PFSK-1 (cell line): ENCODE measurements at regions not wholly inside any gene's neighbourhood (a gene's known extent, or its start where the extent isn't known, plus 50 kb on each side); places are given as distances from the start of the nearest gene placed in this dataset.

Experiments used
- SIN3A ChIP-seq: IDR thresholded peaks from 2 replicates; pipeline ENCODE4 v1.6.1; 2012; ENCODE audit warnings: mild to moderate bottlenecking, low read length, moderate library complexity, borderline replicate concordance; ENCODE audit not compliant: insufficient read depth
- TF ChIP-seq, protein P1 (sequence below), 2 experiments: IDR thresholded peaks; 2 replicates each; pipeline versions ENCODE4 v1.6.1 to v1.8.0; 2011 to 2012; ENCODE audit warnings: low read depth in 2 of 2, low read length in 2 of 2, control low read depth in 1 of 2, inconsistent platforms in 1 of 2, mild to moderate bottlenecking in 1 of 2, moderate library complexity in 1 of 2; ENCODE audit not compliant: insufficient read depth in 1 of 2

DNA sequence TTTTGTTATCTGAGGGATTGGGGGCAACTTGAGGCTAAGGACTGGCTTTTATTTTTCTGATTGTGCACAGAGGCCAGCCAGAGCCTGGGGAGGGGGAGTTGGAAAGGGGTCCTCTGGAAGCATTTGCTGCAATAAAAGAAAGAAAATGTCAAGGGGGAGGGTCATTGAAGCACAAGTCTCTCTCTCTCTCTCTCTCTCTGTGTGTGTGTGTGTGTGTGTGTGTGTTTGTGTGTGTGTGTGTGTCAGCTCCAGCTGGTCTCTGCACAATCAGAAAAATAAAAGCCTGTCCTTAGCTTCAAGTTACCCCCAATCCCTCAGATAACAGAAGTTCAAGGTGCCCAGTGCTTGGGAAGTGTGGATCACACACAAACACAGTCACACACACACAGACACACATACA, 52.1 kb upstream of the CCDC174 start:
- TF ChIP-seq SIN3A: no peak
- TF ChIP-seq, protein P1, sequence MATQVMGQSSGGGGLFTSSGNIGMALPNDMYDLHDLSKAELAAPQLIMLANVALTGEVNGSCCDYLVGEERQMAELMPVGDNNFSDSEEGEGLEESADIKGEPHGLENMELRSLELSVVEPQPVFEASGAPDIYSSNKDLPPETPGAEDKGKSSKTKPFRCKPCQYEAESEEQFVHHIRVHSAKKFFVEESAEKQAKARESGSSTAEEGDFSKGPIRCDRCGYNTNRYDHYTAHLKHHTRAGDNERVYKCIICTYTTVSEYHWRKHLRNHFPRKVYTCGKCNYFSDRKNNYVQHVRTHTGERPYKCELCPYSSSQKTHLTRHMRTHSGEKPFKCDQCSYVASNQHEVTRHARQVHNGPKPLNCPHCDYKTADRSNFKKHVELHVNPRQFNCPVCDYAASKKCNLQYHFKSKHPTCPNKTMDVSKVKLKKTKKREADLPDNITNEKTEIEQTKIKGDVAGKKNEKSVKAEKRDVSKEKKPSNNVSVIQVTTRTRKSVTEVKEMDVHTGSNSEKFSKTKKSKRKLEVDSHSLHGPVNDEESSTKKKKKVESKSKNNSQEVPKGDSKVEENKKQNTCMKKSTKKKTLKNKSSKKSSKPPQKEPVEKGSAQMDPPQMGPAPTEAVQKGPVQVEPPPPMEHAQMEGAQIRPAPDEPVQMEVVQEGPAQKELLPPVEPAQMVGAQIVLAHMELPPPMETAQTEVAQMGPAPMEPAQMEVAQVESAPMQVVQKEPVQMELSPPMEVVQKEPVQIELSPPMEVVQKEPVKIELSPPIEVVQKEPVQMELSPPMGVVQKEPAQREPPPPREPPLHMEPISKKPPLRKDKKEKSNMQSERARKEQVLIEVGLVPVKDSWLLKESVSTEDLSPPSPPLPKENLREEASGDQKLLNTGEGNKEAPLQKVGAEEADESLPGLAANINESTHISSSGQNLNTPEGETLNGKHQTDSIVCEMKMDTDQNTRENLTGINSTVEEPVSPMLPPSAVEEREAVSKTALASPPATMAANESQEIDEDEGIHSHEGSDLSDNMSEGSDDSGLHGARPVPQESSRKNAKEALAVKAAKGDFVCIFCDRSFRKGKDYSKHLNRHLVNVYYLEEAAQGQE (IDR thresholded peaks at IDR 0.05; ENCODE audit: insufficient read depth in 1 of 2, low read depth in 2 of 2, low read length in 2 of 2): no peak
